Fibroblast of lung (primary cell): ENCODE measurements at regions not wholly inside any gene's neighbourhood (a gene's known extent, or its start where the extent isn't known, plus 50 kb on each side); places are given as distances from the start of the nearest gene placed in this dataset.

Experiments
- EZH2 ChIP-seq: IDR thresholded peaks from 2 replicates; pipeline ENCODE4 v1.5.1; 2012; ENCODE audit warnings: low read length, control low read depth, mild to moderate bottlenecking; ENCODE audit errors: missing control alignments
- TF ChIP-seq, protein P1 (sequence below), 2 donors: IDR thresholded peaks in 1 of 2; conservative IDR thresholded peaks in 1 of 2; 1 replicate in 1 of 2; 2 replicates in 1 of 2; pipeline ENCODE4 v1.5.1; 2011 to 2012; ENCODE audit warnings: low read length in 2 of 2, control low read depth in 1 of 2, inconsistent platforms in 1 of 2, low read depth in 1 of 2, mild to moderate bottlenecking in 1 of 2

DNA sequence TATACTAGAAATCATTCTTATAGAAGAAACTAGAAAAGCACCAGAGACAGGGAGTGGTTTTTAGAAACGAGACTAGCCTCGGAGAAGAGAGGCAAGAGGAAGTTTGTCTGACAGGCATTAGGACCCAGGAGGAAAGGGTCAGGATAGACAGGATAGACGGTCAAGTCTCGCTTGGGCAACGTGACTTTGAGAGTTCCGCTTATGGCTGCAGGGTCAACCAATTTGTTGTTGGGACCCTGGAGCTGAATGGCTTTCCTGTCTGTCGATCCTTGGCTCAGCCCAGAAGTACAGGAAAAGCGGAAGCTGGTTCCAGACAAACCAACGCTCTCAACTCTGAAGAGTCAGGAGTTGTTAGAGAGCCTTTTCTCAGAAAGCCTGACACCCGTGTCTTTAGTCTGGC is 191.2 kb downstream of the FZD1 start:
- no peak for TF ChIP-seq EZH2
- TF ChIP-seq, protein P1, sequence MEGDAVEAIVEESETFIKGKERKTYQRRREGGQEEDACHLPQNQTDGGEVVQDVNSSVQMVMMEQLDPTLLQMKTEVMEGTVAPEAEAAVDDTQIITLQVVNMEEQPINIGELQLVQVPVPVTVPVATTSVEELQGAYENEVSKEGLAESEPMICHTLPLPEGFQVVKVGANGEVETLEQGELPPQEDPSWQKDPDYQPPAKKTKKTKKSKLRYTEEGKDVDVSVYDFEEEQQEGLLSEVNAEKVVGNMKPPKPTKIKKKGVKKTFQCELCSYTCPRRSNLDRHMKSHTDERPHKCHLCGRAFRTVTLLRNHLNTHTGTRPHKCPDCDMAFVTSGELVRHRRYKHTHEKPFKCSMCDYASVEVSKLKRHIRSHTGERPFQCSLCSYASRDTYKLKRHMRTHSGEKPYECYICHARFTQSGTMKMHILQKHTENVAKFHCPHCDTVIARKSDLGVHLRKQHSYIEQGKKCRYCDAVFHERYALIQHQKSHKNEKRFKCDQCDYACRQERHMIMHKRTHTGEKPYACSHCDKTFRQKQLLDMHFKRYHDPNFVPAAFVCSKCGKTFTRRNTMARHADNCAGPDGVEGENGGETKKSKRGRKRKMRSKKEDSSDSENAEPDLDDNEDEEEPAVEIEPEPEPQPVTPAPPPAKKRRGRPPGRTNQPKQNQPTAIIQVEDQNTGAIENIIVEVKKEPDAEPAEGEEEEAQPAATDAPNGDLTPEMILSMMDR (conservative IDR thresholded peaks at IDR 0.05 in 1 of 2, IDR thresholded peaks at IDR 0.05 in 1 of 2; ENCODE audit: low read depth in 1 of 2, low read length in 2 of 2) = no peak
